ENCODE measurements at regions not wholly inside any gene's neighbourhood (a gene's known extent, or its start where the extent isn't known, plus 50 kb on each side); places are given as distances from the start of the nearest gene placed in this dataset.

GRCh38 chr1:193706766-193707165 is 520.4 kb upstream of the B3GALT2 start:
- no peak for TF ChIP-seq CTCF (IDR thresholded peaks at IDR 0.05; ENCODE audit: control insufficient read depth, insufficient read depth, low read depth, low read length, missing control alignments)
- DNase-seq (ENCODE audit: low read depth) = no peak

GRCh38 chr1:193705554-193705981 is 519.2 kb upstream of the B3GALT2 start:
- TF ChIP-seq CTCF (IDR thresholded peaks at IDR 0.05; ENCODE audit: control insufficient read depth, insufficient read depth, low read depth, low read length, missing control alignments) = no peak
- DNase-seq (ENCODE audit: low read depth) = no peak
- H3K4me3 ChIP-seq (ENCODE audit: control insufficient read depth, low read depth, low read length) = no peak overlapping the region

More at GRCh38 chr1:193706766-193707165, 520.4 kb upstream of the B3GALT2 start:
- H3K4me3 ChIP-seq (ENCODE audit: control insufficient read depth, low read depth, low read length) = no peak overlapping the region

GRCh38 chr1:193703655-193704054 is 517.2 kb upstream of the B3GALT2 start:
- no peak overlapping the region for H3K4me3 ChIP-seq (ENCODE audit: control insufficient read depth, low read depth, low read length)
- TF ChIP-seq CTCF (IDR thresholded peaks at IDR 0.05; ENCODE audit: control insufficient read depth, insufficient read depth, low read depth, low read length, missing control alignments) = no peak
- DNase-seq (ENCODE audit: low read depth) = no peak

- H3K4me3 ChIP-seq (ENCODE audit: control insufficient read depth, low read depth, low read length) = no peak overlapping the region
- TF ChIP-seq CTCF (IDR thresholded peaks at IDR 0.05; ENCODE audit: control insufficient read depth, insufficient read depth, low read depth, low read length, missing control alignments) = no peak
- DNase-seq (ENCODE audit: low read depth) = no peak
These were observed 516.7 kb upstream of the B3GALT2 start for GRCh38 chr1:193703121-193703520.

- no peak for DNase-seq (ENCODE audit: low read depth)
- H3K4me3 ChIP-seq (ENCODE audit: control insufficient read depth, low read depth, low read length) = no peak overlapping the region
- no peak for TF ChIP-seq CTCF (IDR thresholded peaks at IDR 0.05; ENCODE audit: control insufficient read depth, insufficient read depth, low read depth, low read length, missing control alignments)
These were observed 515.3 kb upstream of the B3GALT2 start for GRCh38 chr1:193701759-193702158.

GRCh38 chr1:193700710-193701355 is 514.4 kb upstream of the B3GALT2 start:
- no peak for DNase-seq (ENCODE audit: low read depth)
- no peak overlapping the region for H3K4me3 ChIP-seq (ENCODE audit: control insufficient read depth, low read depth, low read length)
- no peak for TF ChIP-seq CTCF (IDR thresholded peaks at IDR 0.05; ENCODE audit: control insufficient read depth, insufficient read depth, low read depth, low read length, missing control alignments)

All from AG09309 (cell line).